ENCODE measurements at regions not wholly inside any gene's neighbourhood (a gene's known extent, or its start where the extent isn't known, plus 50 kb on each side); places are given as distances from the start of the nearest gene placed in this dataset.

GRCh38 chr1:90781534-90781933, 64.4 kb upstream of the BARHL2 start:
- no peak for DNase-seq (ENCODE audit: low read depth)

- DNase-seq (ENCODE audit: low read depth): no peak
Observed at GRCh38 chr1:90780981-90781380, 63.9 kb upstream of the BARHL2 start.

- no peak for DNase-seq (ENCODE audit: low read depth)
Observed at GRCh38 chr1:90779573-90779972, 62.5 kb upstream of the BARHL2 start.

GRCh38 chr1:90778486-90778885, 61.4 kb upstream of the BARHL2 start:
- no peak for DNase-seq (ENCODE audit: low read depth)

- no peak for DNase-seq (ENCODE audit: low read depth)
Observed at GRCh38 chr1:90773812-90774211, 56.7 kb upstream of the BARHL2 start.

GRCh38 chr1:90768826-90769225, 51.7 kb upstream of the BARHL2 start:
- DNase-seq (ENCODE audit: low read depth): no peak

- DNase-seq (ENCODE audit: low read depth): peak; percentile 11
Observed at GRCh38 chr1:90768098-90768497, 51.0 kb upstream of the BARHL2 start.

All from LHCN-M2 (cell line).